PC-3 (cell line): ENCODE measurements at regions not wholly inside any gene's neighbourhood (a gene's known extent, or its start where the extent isn't known, plus 50 kb on each side); places are given as distances from the start of the nearest gene placed in this dataset.

Experiments
- CTCF ChIP-seq: fragments of 300-600 bp; sonication (generic); conservative IDR thresholded peaks from 2 replicates; pipeline ENCODE4 v1.5.1; 2017; ENCODE audit warnings: antibody characterized with exemption, low read depth, mild to moderate bottlenecking, low read length
- EZH2 ChIP-seq: fragments of 300-600 bp; sonication (generic); IDR thresholded peaks from one replicate; pipeline ENCODE4 v1.6.1; 2017; ENCODE audit warnings: antibody characterized with exemption, mild to moderate bottlenecking, low read length; ENCODE audit not compliant: unreplicated experiment
- EZH2phosphoT487 ChIP-seq: fragments of 300-600 bp; sonication (generic); IDR thresholded peaks from 2 replicates; pipeline ENCODE4 v1.6.1; 2018; ENCODE audit warnings: mild to moderate bottlenecking, antibody characterized with exemption, low read length, borderline replicate concordance

- no peak for TF ChIP-seq CTCF
- TF ChIP-seq EZH2phosphoT487, result no peak
- no peak for TF ChIP-seq EZH2
Observed at GRCh38 chr17:78294356-78294755, 62.9 kb downstream of the TMEM235 start.
